GM12892 (cell line): ENCODE measurements at regions not wholly inside any gene's neighbourhood (a gene's known extent, or its start where the extent isn't known, plus 50 kb on each side); places are given as distances from the start of the nearest gene placed in this dataset.

ENCODE experiments used
- DNase-seq: peaks from one replicate; pipeline ENCODE4 v3.0.0; 2011; ENCODE audit not compliant: insufficient read length
- FAIRE-seq: peaks from 2 replicates; lab custom pipeline; 2011; peaks lifted over from hg19 to GRCh38; lab: Jason Lieb, UNC
- POLR2A ChIP-seq: IDR thresholded peaks from 2 replicates; pipeline ENCODE4 v1.6.1; 2011; ENCODE audit warnings: low read depth, low read length, control low read depth
- POLR2AphosphoS5 ChIP-seq: IDR thresholded peaks from 2 replicates; pipeline ENCODE4 v1.6.1; 2011; ENCODE audit warnings: low read depth, low read length, control low read depth
- TAF1 ChIP-seq: IDR thresholded peaks from 2 replicates; pipeline ENCODE4 v1.6.1; 2011; ENCODE audit warnings: low read depth, mild to moderate bottlenecking, control low read depth, low read length, borderline replicate concordance

GRCh38 chr5:106376522-106376921 lies 1294.2 kb downstream of the EFNA5 start:
- FAIRE-seq (no peak), DNase-seq (no peak)
- no peak for TF ChIP-seq POLR2AphosphoS5
- TF ChIP-seq POLR2A: no peak
- TF ChIP-seq TAF1: no peak

GRCh38 chr5:106374956-106375355 lies 1295.8 kb downstream of the EFNA5 start:
- no peak for DNase-seq
- FAIRE-seq: no peak
- TF ChIP-seq TAF1 (no peak), POLR2AphosphoS5 (no peak), POLR2A (no peak)

- no peak for TF ChIP-seq POLR2AphosphoS5
- no peak for TF ChIP-seq TAF1
- no peak for TF ChIP-seq POLR2A
- FAIRE-seq (no peak), DNase-seq (no peak)
These were observed 1302.7 kb downstream of the EFNA5 start for GRCh38 chr5:106368021-106368420.

- DNase-seq (no peak), FAIRE-seq (no peak)
- TF ChIP-seq POLR2A (no peak), TAF1 (no peak)
These were observed 1303.5 kb downstream of the EFNA5 start for GRCh38 chr5:106367281-106367680.

GRCh38 chr5:106363578-106363977 lies 1307.2 kb downstream of the EFNA5 start:
- FAIRE-seq (no peak), DNase-seq (no peak)
- TF ChIP-seq POLR2AphosphoS5: no peak

- TF ChIP-seq POLR2AphosphoS5 (no peak), TAF1 (no peak), POLR2A (no peak)
- no peak for FAIRE-seq
These were observed 1308.8 kb downstream of the EFNA5 start for GRCh38 chr5:106361905-106362304.

GRCh38 chr5:106331415-106331814 lies 1339.3 kb downstream of the EFNA5 start:
- no peak for DNase-seq
- FAIRE-seq: no peak
- TF ChIP-seq TAF1: no peak
- no peak for TF ChIP-seq POLR2AphosphoS5
- no peak for TF ChIP-seq POLR2A

More at GRCh38 chr5:106361905-106362304, 1308.8 kb downstream of the EFNA5 start:
- no peak for DNase-seq

- no peak for DNase-seq
- TF ChIP-seq POLR2A (no peak), TAF1 (no peak), POLR2AphosphoS5 (no peak)
- no peak for FAIRE-seq
These were observed 1346.4 kb downstream of the EFNA5 start for GRCh38 chr5:106324356-106324755.

- no peak for DNase-seq
- no peak for FAIRE-seq
- TF ChIP-seq POLR2A: no peak
- TF ChIP-seq TAF1: no peak
- no peak for TF ChIP-seq POLR2AphosphoS5
These were observed 1349.5 kb downstream of the EFNA5 start for GRCh38 chr5:106321242-106321641.

GRCh38 chr5:106314221-106314824 lies 1356.4 kb downstream of the EFNA5 start:
- TF ChIP-seq POLR2A: no peak
- TF ChIP-seq TAF1: no peak
- TF ChIP-seq POLR2AphosphoS5: no peak
- no peak for FAIRE-seq
- DNase-seq: no peak

GRCh38 chr5:106312360-106312759 lies 1358.4 kb downstream of the EFNA5 start:
- DNase-seq (no peak), FAIRE-seq (no peak)
- TF ChIP-seq POLR2AphosphoS5 (no peak), TAF1 (no peak), POLR2A (no peak)

GRCh38 chr5:106311230-106311915 lies 1359.4 kb downstream of the EFNA5 start:
- no peak for TF ChIP-seq POLR2A
- no peak for TF ChIP-seq TAF1
- no peak for TF ChIP-seq POLR2AphosphoS5
- DNase-seq (no peak), FAIRE-seq (no peak)

- FAIRE-seq (no peak), DNase-seq (no peak)
- TF ChIP-seq TAF1 (no peak), POLR2A (no peak), POLR2AphosphoS5 (no peak)
These were observed 1363.5 kb downstream of the EFNA5 start for GRCh38 chr5:106307265-106307664.
